ENCODE measurements at regions not wholly inside any gene's neighbourhood (a gene's known extent, or its start where the extent isn't known, plus 50 kb on each side); places are given as distances from the start of the nearest gene placed in this dataset.

- peaks cover 63% of the 10 kb centered on the region for H3K27me3 Mint-ChIP-seq
- peaks cover 2% of the 10 kb centered on the region for H3K9me3 Mint-ChIP-seq
- peak overlapping the region; percentile 40 for H3K4me3 Mint-ChIP-seq
- peaks cover 2% of the 10 kb centered on the region for H3K36me3 Mint-ChIP-seq
- CTCF ChIA-PET: no interaction called here
- H3K27ac Mint-ChIP-seq: no peak overlapping the region
- H3K4me1 Mint-ChIP-seq: peaks cover 9% of the 10 kb centered on the region
- DNase-seq: no peak
Measured at GRCh38 chr20:60087563-60088105, 129.4 kb downstream of the CDH26 start.

DNA sequence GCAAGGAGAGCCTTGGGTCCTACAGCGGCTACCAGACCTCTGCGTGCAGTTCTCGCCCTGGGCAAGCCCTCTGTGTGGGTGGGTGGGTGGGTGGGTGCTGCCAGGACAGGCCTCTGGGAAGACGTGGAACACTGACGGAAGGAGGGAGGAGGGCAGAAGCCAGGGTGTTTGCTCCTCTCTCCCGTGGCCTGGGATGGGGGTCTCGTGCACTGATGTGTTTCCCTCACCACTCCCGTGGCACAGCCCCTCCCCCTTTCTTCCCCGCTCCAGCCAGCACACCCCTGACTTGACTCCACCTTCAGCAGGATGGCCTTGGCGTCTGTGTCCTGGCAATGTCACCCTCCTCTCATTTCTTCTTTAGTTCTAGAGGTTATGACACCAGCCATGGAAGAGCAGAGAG lies 130.0 kb downstream of the CDH26 start:
- H3K36me3 Mint-ChIP-seq: peaks cover 2% of the 10 kb centered on the region
- H3K27me3 Mint-ChIP-seq: peaks cover 64% of the 10 kb centered on the region
- CTCF ChIA-PET: no interaction called here
- peaks cover 9% of the 10 kb centered on the region for H3K4me1 Mint-ChIP-seq
- no peak overlapping the region for H3K27ac Mint-ChIP-seq
- H3K4me3 Mint-ChIP-seq: no peak overlapping the region
- peaks cover 4% of the 10 kb centered on the region for H3K9me3 Mint-ChIP-seq
- DNase-seq: no peak

DNA sequence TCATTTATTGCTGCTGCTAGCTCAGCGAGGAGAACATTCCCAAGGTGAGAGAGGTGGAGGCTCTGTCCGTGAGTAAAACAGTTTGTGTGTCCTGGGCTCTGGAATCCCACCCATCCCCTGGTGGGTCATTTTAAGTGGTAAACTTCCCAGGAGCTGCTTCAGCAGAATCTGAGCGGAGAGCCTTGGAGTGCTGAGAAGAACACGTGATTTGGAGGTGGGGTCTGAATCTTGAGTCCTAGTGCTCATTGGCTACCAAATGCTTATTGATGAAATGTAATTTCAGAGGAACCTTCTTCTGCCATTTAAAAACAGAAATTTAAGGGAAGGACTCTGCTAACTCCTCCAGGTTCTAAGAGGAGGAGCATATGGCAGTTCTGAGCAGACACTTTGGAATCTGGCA lies 132.4 kb downstream of the CDH26 start:
- Mint-ChIP-seq H3K36me3 (peaks cover 2% of the 10 kb centered on the region), H3K27me3 (peaks cover 73% of the 10 kb centered on the region)
- DNase-seq: no peak

DNA sequence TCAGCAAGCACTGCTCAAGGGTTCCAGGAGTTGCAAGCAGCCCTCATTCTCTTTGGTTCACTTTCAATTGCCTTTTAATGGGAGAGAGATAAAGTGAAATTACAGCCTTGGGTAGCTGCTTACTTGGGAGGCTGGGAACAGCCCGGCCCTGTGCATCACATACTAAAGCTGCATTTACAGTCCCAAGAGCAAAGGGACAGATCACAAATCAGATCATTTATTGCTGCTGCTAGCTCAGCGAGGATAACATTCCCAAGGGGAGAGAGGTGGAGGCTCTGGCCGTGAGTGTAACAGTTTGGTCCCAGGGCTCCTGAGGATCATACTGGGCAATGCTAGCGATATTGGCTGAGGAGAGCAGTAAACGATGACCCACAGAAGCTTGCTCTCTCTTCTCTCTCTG lies 133.1 kb downstream of the CDH26 start:
- Mint-ChIP-seq H3K27me3 (peaks cover 71% of the 10 kb centered on the region), H3K4me1 (peaks cover 9% of the 10 kb centered on the region), H3K4me3 (no peak overlapping the region), H3K9me3 (peaks cover 11% of the 10 kb centered on the region), H3K27ac (no peak overlapping the region), H3K36me3 (peaks cover 2% of the 10 kb centered on the region)
- no peak for DNase-seq
- CTCF ChIA-PET: no interaction called here

More for the DNA sequence above, 132.4 kb downstream of the CDH26 start:
- H3K9me3 Mint-ChIP-seq: peaks cover 11% of the 10 kb centered on the region
- peaks cover 9% of the 10 kb centered on the region for H3K4me1 Mint-ChIP-seq
- CTCF ChIA-PET: no interaction called here
- no peak overlapping the region for H3K27ac Mint-ChIP-seq
- H3K4me3 Mint-ChIP-seq: no peak overlapping the region

DNA sequence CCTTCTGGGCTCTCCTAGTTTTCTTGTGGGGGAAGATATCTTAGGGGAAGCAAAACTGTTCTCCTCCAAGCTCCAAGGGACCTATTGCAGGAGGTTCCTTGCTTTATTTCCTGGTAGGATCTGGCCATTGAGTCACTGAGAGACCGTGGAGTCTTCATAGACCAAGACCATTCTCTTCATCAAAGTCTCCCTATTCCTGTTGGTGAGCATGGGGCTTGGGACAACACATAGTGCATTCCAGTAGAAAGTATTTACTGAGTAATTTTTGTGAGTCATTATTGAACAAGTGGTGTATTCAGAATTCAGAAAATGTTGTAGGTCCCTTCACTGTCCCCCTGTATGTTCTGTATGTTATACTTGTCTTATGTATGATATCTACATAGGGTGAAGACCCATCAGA lies 133.6 kb downstream of the CDH26 start:
- H3K9me3 Mint-ChIP-seq: peaks cover 11% of the 10 kb centered on the region
- H3K27ac Mint-ChIP-seq: no peak overlapping the region
- DNase-seq: no peak
- H3K36me3 Mint-ChIP-seq: peaks cover 2% of the 10 kb centered on the region
- CTCF ChIA-PET: no interaction called here
- no peak overlapping the region for H3K4me3 Mint-ChIP-seq
- H3K27me3 Mint-ChIP-seq: peaks cover 65% of the 10 kb centered on the region
- peaks cover 6% of the 10 kb centered on the region for H3K4me1 Mint-ChIP-seq

DNA sequence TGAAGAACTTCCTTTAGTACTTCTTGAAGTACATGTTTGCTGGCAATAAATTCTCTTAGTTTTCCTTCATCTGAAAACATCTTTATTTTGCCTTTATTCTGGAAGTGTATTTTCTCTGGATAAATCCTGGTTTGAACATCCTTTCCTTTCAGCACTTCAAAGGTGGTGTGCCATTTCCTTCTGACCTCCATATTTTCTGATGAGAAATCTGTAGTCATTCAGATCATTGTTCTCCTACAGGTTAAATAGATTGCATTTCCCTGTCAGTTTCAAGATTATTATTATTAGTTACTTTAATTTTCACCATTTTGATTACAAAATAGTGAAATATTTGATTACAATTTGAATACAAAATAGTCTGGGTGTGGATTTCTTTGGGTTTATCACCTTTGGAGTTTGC lies 134.5 kb downstream of the CDH26 start:
- peaks cover 58% of the 10 kb centered on the region for H3K27me3 Mint-ChIP-seq
- DNase-seq: no peak
- no peak overlapping the region for H3K27ac Mint-ChIP-seq
- H3K9me3 Mint-ChIP-seq: peaks cover 11% of the 10 kb centered on the region
- CTCF ChIA-PET: no interaction called here
- peaks cover 2% of the 10 kb centered on the region for H3K36me3 Mint-ChIP-seq
- H3K4me3 Mint-ChIP-seq: no peak overlapping the region
- peaks cover 3% of the 10 kb centered on the region for H3K4me1 Mint-ChIP-seq

DNA sequence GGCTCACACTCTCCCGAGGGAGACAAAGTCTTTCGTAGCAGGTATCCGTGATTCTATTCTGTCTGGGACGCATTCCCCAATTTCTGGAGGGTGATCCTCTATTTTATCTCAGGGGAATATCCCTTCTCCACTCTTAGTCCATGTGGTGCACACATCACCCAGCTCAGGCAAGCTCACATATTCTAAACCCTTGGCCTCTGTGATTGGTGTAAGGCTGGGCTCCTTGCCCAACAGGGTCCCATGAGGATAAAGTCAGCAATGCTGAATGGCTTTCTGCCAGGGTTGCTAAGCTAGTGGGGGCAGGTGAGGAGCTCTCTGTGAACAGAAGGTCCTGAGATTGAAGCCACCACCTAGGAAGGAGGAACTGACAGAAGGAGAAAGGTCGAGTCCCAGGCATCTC lies 137.2 kb downstream of the CDH26 start:
- CTCF ChIA-PET: interaction anchor here (0.6 kb wide), 1 partner anchor 28 kb away, joined by 3 read pairs; no protein-coding TSS in a partner anchor
- no peak for DNase-seq
- H3K4me1 Mint-ChIP-seq: peaks cover 11% of the 10 kb centered on the region
- peaks cover 11% of the 10 kb centered on the region for H3K9me3 Mint-ChIP-seq
- peaks cover 33% of the 10 kb centered on the region for H3K27me3 Mint-ChIP-seq
- peaks cover 2% of the 10 kb centered on the region for H3K36me3 Mint-ChIP-seq
- H3K27ac Mint-ChIP-seq: no peak overlapping the region
- H3K4me3 Mint-ChIP-seq: no peak overlapping the region

DNA sequence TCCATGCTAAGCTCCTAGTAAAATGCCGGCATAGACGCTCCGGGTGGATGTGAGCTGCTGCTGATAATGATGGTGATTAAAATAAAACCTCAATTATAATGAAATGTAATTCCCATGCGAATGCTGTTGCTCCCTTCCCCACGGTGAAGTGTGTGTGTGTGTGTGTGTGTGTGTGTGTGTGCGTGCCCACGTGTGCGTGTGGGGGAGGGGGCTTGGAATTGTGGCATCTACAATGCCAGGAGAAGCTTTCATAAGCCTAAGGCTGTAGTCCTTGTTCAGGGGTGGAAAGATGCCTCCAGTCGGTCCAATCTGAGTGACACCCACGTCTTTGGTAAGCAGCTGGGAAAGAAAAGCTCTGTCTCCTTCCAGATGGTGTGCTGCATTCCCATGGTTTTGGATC lies 137.9 kb downstream of the CDH26 start:
- H3K27me3 Mint-ChIP-seq: peaks cover 31% of the 10 kb centered on the region
- peaks cover 18% of the 10 kb centered on the region for H3K4me1 Mint-ChIP-seq
- DNase-seq: no peak
- H3K27ac Mint-ChIP-seq: no peak overlapping the region
- H3K4me3 Mint-ChIP-seq: no peak overlapping the region
- peaks cover 2% of the 10 kb centered on the region for H3K36me3 Mint-ChIP-seq
- CTCF ChIA-PET: interaction anchor here (0.6 kb wide), 1 partner anchor 29 kb away, joined by 3 read pairs; no protein-coding TSS in a partner anchor
- H3K9me3 Mint-ChIP-seq: peaks cover 11% of the 10 kb centered on the region

GRCh38 chr20:60097285-60097684 lies 139.1 kb downstream of the CDH26 start:
- Mint-ChIP-seq H3K27me3 (peaks cover 33% of the 10 kb centered on the region), H3K27ac (no peak overlapping the region), H3K4me3 (no peak overlapping the region), H3K4me1 (peaks cover 29% of the 10 kb centered on the region), H3K36me3 (peaks cover 1% of the 10 kb centered on the region), H3K9me3 (peaks cover 10% of the 10 kb centered on the region)
- CTCF ChIA-PET: no interaction called here
- no peak for DNase-seq

DNA sequence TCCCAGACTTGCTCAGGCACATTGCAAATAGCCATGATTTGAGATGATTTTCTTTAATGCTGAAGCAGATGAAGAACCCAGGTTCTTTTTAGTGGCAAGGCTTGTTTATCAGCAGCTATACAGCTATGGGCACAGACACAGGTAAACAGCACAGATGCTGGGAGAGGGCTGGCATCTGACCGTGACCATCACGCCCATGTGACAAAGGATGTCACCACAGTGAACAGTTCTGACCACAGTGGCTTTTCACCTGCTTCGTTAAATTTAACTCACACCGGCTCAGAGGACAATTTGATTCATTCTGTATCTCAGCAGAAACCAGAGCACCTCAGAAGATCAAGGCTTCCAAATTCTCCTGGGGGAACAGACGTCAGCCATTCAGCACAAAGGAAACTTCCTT lies 142.6 kb downstream of the CDH26 start:
- Mint-ChIP-seq H3K4me1 (peaks cover 37% of the 10 kb centered on the region), H3K4me3 (peak overlapping the region; percentile 14), H3K27ac (peak overlapping the region; percentile 33), H3K27me3 (peaks cover 5% of the 10 kb centered on the region), H3K9me3 (no peaks in the 10 kb centered on the region), H3K36me3 (no peaks in the 10 kb centered on the region)
- CTCF ChIA-PET: no interaction called here
- peak; percentile 36 for DNase-seq

- H3K36me3 Mint-ChIP-seq: no peaks in the 10 kb centered on the region
- H3K27me3 Mint-ChIP-seq: peaks cover 3% of the 10 kb centered on the region
- no peak for DNase-seq
- H3K4me3 Mint-ChIP-seq: peak overlapping the region; percentile 14
- CTCF ChIA-PET: no interaction called here
- no peaks in the 10 kb centered on the region for H3K9me3 Mint-ChIP-seq
- peak overlapping the region; percentile 33 for H3K27ac Mint-ChIP-seq
- H3K4me1 Mint-ChIP-seq: peaks cover 37% of the 10 kb centered on the region
Measured at GRCh38 chr20:60101201-60101890, 143.1 kb downstream of the CDH26 start.

GRCh38 chr20:60101891-60102281 lies 143.7 kb downstream of the CDH26 start:
- Mint-ChIP-seq H3K4me1 (peaks cover 37% of the 10 kb centered on the region), H3K27ac (no peak overlapping the region), H3K4me3 (no peak overlapping the region), H3K27me3 (peaks cover 3% of the 10 kb centered on the region), H3K36me3 (no peaks in the 10 kb centered on the region), H3K9me3 (no peaks in the 10 kb centered on the region)
- no peak for DNase-seq
- CTCF ChIA-PET: no interaction called here

DNA sequence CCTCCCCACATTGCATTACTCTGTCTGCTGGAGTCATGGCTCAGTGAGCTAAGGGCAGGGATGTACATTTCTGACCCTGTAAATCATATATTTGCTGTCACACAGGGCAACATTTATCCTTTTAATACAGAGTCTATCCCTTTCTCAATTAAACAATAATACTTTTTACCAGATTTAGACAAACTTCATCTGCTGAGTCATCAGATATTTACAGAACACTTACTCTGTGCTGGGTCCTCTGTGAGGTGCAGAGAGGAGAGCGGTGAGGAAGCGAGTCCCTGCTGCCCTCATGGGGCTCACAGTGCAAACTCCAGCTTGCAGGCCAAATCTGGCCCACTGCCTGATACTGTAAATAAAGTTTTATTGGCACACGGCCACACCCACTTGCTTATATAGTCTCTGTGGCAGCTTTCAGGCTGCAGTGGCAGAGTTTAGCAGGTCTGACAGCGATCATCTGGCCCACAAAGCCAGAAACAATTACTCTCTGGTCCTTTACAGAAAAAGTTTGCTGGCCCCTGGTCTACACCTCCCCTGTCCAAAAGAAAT lies 144.5 kb downstream of the CDH26 start:
- CTCF ChIA-PET: no interaction called here
- no peak overlapping the region for H3K27ac Mint-ChIP-seq
- H3K9me3 Mint-ChIP-seq: no peaks in the 10 kb centered on the region
- H3K4me3 Mint-ChIP-seq: no peak overlapping the region
- no peak for DNase-seq
- peaks cover 7% of the 10 kb centered on the region for H3K27me3 Mint-ChIP-seq
- no peaks in the 10 kb centered on the region for H3K36me3 Mint-ChIP-seq
- peaks cover 36% of the 10 kb centered on the region for H3K4me1 Mint-ChIP-seq

DNA sequence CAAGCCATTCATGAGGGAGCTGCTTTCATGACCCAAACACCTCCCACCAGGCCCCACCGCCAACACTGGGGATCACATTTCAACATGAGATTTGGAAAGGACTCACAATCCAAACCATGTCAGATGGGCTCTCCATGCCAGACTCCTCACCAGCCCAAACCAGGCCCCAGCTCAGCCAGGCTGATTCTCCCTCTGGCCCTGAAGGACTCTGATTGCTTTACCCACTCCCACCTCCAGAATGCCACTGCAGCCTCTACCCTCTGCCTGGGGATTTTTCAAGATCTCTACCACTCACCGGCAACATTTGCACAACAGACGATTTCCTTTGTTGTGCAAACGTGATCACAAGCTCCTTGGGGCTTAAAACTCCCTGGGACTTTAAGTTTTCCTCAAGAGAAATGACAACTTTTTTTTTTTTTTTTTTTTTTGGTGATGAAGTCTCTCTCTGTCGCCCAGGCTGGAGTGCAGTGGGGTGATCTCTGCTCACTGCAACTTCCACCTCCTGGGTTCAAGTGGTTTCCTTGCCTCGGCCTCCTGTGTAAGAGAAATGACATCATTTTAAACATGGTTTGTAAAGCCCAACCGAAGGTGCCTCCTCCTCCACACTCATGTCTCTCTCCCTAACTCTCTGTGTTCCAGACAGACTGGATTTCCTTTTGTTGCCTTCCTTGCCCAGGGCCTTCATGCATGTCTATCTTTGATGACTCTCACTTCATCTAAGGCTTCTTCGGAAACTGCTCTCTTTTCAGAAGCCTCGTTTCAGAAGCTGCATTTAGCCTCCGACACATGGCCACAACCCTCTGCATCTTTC lies 147.0 kb downstream of the CDH26 start:
- H3K36me3 Mint-ChIP-seq: no peaks in the 10 kb centered on the region
- CTCF ChIA-PET: no interaction called here
- no peak overlapping the region for H3K4me3 Mint-ChIP-seq
- peaks cover 29% of the 10 kb centered on the region for H3K4me1 Mint-ChIP-seq
- no peak overlapping the region for H3K27ac Mint-ChIP-seq
- DNase-seq: no peak
- no peaks in the 10 kb centered on the region for H3K9me3 Mint-ChIP-seq
- H3K27me3 Mint-ChIP-seq: peaks cover 7% of the 10 kb centered on the region

All from activated naive CD4-positive, alpha-beta T cell treated with anti-CD3 and anti-CD28 coated beads, Interleukin-2, amount 10 ng/mL, durations not matched to agents 7 days and 5 days (primary cell).